Activated CD8-positive, alpha-beta T cell treated with anti-CD3 and anti-CD28 coated beads for 36 hours (primary cell): ENCODE measurements at regions not wholly inside any gene's neighbourhood (a gene's known extent, or its start where the extent isn't known, plus 50 kb on each side); places are given as distances from the start of the nearest gene placed in this dataset.

ENCODE experiments used
- ATAC-seq: fragments of 200-7000 bp; cut with Tn5 transposase; one replicate; pipeline ENCODE4 v1.10.0; 2021; ENCODE audit warnings: mild to moderate bottlenecking, moderate library complexity
- CTCF ChIA-PET: fragments of 350-600 bp; sonication (Branson Sonifier 250); formaldehyde crosslinking; loops from one replicate; lab custom pipeline; 2021; ENCODE audit warnings: antibody characterized with exemption; lab: Charles Lee
- POLR2A ChIA-PET: fragments of 350-600 bp; sonication (Branson Sonifier 250); formaldehyde crosslinking; loops from one replicate; lab custom pipeline; 2021; ENCODE audit warnings: antibody characterized with exemption; lab: Charles Lee
- DNase-seq: peaks from one replicate; pipeline ENCODE4 v3.0.0-alpha.2; 2020
- H3K27ac Mint-ChIP-seq: one replicate; pipeline ENCODE4 v1.8.0; 2021; ENCODE audit warnings: mild to moderate bottlenecking, mixed read lengths
- H3K27me3 Mint-ChIP-seq: one replicate; pipeline ENCODE4 v1.8.0; 2021; ENCODE audit warnings: mixed read lengths
- H3K36me3 Mint-ChIP-seq: one replicate; pipeline ENCODE4 v1.8.0; 2021; ENCODE audit warnings: low read depth, mixed read lengths
- H3K4me1 Mint-ChIP-seq: one replicate; pipeline ENCODE4 v1.8.0; 2021; ENCODE audit warnings: low read depth, mixed read lengths
- H3K4me3 Mint-ChIP-seq: one replicate; pipeline ENCODE4 v1.8.0; 2021; ENCODE audit warnings: mild to moderate bottlenecking, moderate library complexity, mixed read lengths
- H3K9me3 Mint-ChIP-seq: one replicate; pipeline ENCODE4 v1.8.0; 2021; ENCODE audit warnings: mixed read lengths
- CTCF ChIP-seq: fragments of 200-600 bp; IDR thresholded peaks from one replicate; pipeline ENCODE4 v1.8.0; 2022; ENCODE audit warnings: antibody characterized with exemption, mild to moderate bottlenecking
- intact Hi-C: fragments of 100-400 bp; cut with micrococcal nuclease; formaldehyde crosslinking; loops from one replicate; pipeline ENCODE4 v1.10.0; 2022

- ChIA-PET POLR2A (no interaction called here), CTCF (no interaction called here)
- ATAC-seq (no peak), DNase-seq (no peak)
- Mint-ChIP-seq H3K27me3 (no peaks in the 10 kb centered on the region), H3K27ac (no peak overlapping the region), H3K36me3 (no peaks in the 10 kb centered on the region), H3K4me1 (no peaks in the 10 kb centered on the region), H3K4me3 (no peak overlapping the region), H3K9me3 (peaks cover 4% of the 10 kb centered on the region)
- TF ChIP-seq CTCF, result no peak
- intact Hi-C loops, result no loop called here
Observed at GRCh38 chr3:20490996-20491395, 305.0 kb upstream of the SGO1 start.

GRCh38 chr3:20488151-20488550 lies 302.1 kb upstream of the SGO1 start:
- DNase-seq (no peak), ATAC-seq (no peak)
- Mint-ChIP-seq H3K9me3 (peaks cover 11% of the 10 kb centered on the region), H3K4me1 (no peaks in the 10 kb centered on the region), H3K36me3 (no peaks in the 10 kb centered on the region), H3K4me3 (no peak overlapping the region), H3K27ac (no peak overlapping the region), H3K27me3 (no peaks in the 10 kb centered on the region)
- intact Hi-C loops, result no loop called here
- ChIA-PET CTCF (no interaction called here), POLR2A (no interaction called here)
- no peak for TF ChIP-seq CTCF

- intact Hi-C loops, result no loop called here
- H3K4me1 Mint-ChIP-seq, result no peaks in the 10 kb centered on the region
- DNase-seq (no peak), ATAC-seq (no peak)
- no peak for TF ChIP-seq CTCF
- no peak overlapping the region for H3K27ac Mint-ChIP-seq
- H3K4me3 Mint-ChIP-seq, result no peak overlapping the region
- peaks cover 18% of the 10 kb centered on the region for H3K9me3 Mint-ChIP-seq
- no peaks in the 10 kb centered on the region for H3K36me3 Mint-ChIP-seq
- H3K27me3 Mint-ChIP-seq, result no peaks in the 10 kb centered on the region
- POLR2A ChIA-PET, result no interaction called here
- CTCF ChIA-PET, result no interaction called here
Observed at GRCh38 chr3:20484126-20484525, 298.1 kb upstream of the SGO1 start.

GRCh38 chr3:20482350-20482749 lies 296.3 kb upstream of the SGO1 start:
- TF ChIP-seq CTCF, result no peak
- intact Hi-C loops, result no loop called here
- H3K4me3 Mint-ChIP-seq, result no peak overlapping the region
- H3K27me3 Mint-ChIP-seq, result no peaks in the 10 kb centered on the region
- CTCF ChIA-PET, result no interaction called here
- POLR2A ChIA-PET, result no interaction called here
- no peak for DNase-seq
- no peak for ATAC-seq
- peaks cover 18% of the 10 kb centered on the region for H3K9me3 Mint-ChIP-seq
- H3K36me3 Mint-ChIP-seq, result no peaks in the 10 kb centered on the region
- H3K4me1 Mint-ChIP-seq, result no peaks in the 10 kb centered on the region
- no peak overlapping the region for H3K27ac Mint-ChIP-seq

- DNase-seq (no peak), ATAC-seq (no peak)
- Mint-ChIP-seq H3K4me1 (no peaks in the 10 kb centered on the region), H3K36me3 (no peaks in the 10 kb centered on the region), H3K4me3 (no peak overlapping the region), H3K27me3 (no peaks in the 10 kb centered on the region), H3K27ac (no peak overlapping the region), H3K9me3 (peaks cover 18% of the 10 kb centered on the region)
- CTCF ChIA-PET, result no interaction called here
- intact Hi-C loops, result no loop called here
- TF ChIP-seq CTCF, result no peak
- POLR2A ChIA-PET, result no interaction called here
Observed at GRCh38 chr3:20480786-20481365, 294.9 kb upstream of the SGO1 start.
